ENCODE measurements at regions not wholly inside any gene's neighbourhood (a gene's known extent, or its start where the extent isn't known, plus 50 kb on each side); places are given as distances from the start of the nearest gene placed in this dataset.
A peak's percentile ranks its signal among the peaks of the same experiment; 100 is the strongest.

DNA sequence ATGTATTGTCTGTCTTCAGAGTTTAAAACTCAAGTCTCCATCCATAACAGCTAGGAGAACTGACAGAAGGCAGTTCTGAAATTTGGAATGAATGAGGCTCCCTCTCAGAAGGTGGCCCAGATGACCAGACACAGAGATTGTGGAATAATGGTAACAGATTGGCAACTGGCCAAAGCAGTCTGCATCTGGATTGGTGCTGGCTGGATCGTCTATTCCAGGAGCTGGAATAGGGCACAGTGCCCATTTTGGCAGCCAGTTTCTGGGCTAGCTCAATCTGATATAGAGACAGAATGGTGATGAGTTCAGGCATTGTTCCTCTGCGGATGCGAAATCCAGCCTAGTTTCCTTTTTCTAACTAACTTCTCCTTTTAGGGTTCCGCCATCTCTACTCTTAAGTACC is 851.7 kb downstream of the PDCD6IP start:
- no peaks in the 10 kb centered on the region for H3K27me3 ChIP-seq
- TF ChIP-seq, protein P1, sequence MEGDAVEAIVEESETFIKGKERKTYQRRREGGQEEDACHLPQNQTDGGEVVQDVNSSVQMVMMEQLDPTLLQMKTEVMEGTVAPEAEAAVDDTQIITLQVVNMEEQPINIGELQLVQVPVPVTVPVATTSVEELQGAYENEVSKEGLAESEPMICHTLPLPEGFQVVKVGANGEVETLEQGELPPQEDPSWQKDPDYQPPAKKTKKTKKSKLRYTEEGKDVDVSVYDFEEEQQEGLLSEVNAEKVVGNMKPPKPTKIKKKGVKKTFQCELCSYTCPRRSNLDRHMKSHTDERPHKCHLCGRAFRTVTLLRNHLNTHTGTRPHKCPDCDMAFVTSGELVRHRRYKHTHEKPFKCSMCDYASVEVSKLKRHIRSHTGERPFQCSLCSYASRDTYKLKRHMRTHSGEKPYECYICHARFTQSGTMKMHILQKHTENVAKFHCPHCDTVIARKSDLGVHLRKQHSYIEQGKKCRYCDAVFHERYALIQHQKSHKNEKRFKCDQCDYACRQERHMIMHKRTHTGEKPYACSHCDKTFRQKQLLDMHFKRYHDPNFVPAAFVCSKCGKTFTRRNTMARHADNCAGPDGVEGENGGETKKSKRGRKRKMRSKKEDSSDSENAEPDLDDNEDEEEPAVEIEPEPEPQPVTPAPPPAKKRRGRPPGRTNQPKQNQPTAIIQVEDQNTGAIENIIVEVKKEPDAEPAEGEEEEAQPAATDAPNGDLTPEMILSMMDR (IDR thresholded peaks at IDR 0.05; ENCODE audit: low read depth, low read length): no peak

DNA sequence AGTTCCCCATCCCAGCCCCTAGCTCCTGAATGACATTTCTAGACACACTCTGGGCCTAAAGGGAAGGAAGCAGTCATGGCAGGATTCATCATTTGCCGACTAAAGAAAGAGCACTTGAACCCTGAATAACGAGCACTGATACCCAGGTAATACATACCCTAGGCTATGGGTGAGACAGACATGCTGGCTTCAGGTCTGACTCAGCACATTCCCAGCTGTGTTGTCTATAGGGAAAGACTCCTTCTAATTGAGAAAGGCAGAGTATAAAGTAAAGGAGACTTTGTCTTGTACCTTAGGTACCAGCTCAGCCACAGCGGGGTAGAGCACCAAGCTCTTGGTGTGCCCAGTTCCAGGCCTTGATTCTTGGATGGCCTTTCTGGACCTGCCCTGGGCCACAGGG is 870.5 kb downstream of the PDCD6IP start:
- TF ChIP-seq, protein P1 (IDR thresholded peaks at IDR 0.05; ENCODE audit: low read depth, low read length): no peak
- no peaks in the 10 kb centered on the region for H3K36me3 ChIP-seq
- no peak overlapping the region for H3K4me3 ChIP-seq
- no peaks in the 10 kb centered on the region for H3K27me3 ChIP-seq
- H3K9me3 ChIP-seq (ENCODE audit: low read depth): no peaks in the 10 kb centered on the region
- H3K4me1 ChIP-seq (ENCODE audit: low read depth): no peaks in the 10 kb centered on the region
- H3K27ac ChIP-seq: no peak overlapping the region
- DNase-seq (ENCODE audit: low read depth in 1 of 2, low spot score in 1 of 2): no peak

More for the DNA sequence above, 851.7 kb downstream of the PDCD6IP start:
- Histone ChIP-seq H3K4me3 (no peak overlapping the region), H3K36me3 (no peaks in the 10 kb centered on the region), H3K27ac (no peak overlapping the region), H3K9me3 (ENCODE audit: low read depth) (no peaks in the 10 kb centered on the region), H3K4me1 (ENCODE audit: low read depth) (no peaks in the 10 kb centered on the region)
- DNase-seq (ENCODE audit: low read depth in 1 of 2, low spot score in 1 of 2): no peak

DNA sequence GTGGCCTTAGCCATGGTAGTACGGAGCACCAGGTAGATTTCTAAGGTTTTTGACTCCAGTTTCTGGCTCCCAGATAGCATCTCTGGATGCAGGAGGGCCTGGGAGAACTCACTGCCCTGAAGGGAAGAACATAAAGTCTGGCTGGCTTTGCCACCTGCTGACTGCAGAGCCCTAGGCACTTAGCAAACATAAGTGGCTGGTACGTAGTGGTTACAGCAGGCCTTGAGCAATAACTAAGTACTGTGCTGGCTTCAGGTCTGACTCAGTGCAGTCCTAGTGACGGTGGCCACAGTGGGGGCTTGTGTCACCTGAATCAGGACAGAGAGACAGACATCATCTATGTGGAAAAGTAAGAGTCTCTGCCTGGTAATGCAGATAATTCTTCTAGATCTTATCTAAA is 871.1 kb downstream of the PDCD6IP start:
- TF ChIP-seq, protein P1 (IDR thresholded peaks at IDR 0.05; ENCODE audit: low read depth, low read length): no peak
- no peak overlapping the region for H3K27ac ChIP-seq
- no peaks in the 10 kb centered on the region for H3K9me3 ChIP-seq (ENCODE audit: low read depth)
- no peaks in the 10 kb centered on the region for H3K27me3 ChIP-seq
- no peaks in the 10 kb centered on the region for H3K36me3 ChIP-seq
- no peaks in the 10 kb centered on the region for H3K4me1 ChIP-seq (ENCODE audit: low read depth)
- peak in 1 of 2 donors; percentile 4 for DNase-seq (ENCODE audit: low read depth in 1 of 2, low spot score in 1 of 2)
- H3K4me3 ChIP-seq: no peak overlapping the region

DNA sequence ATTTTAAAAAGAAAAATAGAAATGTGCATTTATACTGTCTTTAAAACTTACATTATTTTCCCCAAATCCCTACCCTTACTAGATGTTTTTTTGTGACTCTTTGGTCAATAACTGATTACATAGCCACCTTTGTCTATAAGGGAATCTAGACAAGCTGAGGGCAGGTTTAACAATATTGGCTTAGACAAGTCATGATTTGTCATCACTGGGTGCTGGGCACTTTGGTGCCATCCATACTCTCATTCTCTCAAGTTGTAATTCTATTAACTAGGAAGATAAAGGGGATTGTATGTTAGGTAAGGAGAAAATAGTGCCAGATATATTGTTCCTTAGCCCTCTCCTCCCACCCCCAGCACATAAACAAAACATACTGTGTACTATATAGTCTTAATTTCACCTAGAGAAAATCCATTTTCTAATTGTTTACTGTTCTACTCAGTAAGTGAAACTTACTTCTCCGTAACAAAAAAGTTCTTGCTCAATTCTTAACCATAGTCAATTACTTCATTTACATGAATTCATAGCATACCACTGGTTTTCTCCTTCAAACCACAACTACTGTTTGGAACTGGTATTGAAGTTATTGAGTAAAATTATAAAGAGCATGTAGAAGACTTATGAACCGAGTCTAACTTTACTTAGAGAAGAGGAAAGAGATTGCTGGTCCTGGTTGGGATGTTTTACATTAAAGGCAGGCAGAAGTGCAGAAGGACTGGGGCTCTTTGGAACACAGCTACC is 877.1 kb downstream of the PDCD6IP start:
- no peaks in the 10 kb centered on the region for H3K27me3 ChIP-seq

DNA sequence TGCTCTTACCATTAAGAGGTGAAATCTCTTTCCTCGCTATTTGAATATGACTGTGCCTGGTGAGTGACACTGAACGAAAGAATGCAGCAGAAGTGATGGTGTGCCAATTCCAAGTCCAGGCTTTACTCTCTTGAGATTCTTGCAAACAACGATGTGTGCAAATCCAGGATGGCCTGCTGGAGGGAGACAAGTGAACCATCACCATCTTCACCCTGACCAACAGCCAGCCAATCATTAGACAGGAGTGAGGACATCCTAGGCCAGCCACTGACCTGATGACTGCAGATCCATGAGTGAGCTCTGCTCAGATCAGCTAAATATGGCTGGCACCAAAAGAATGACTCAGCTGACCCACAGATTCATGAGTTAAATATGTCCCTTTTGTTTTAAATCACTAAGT is 878.0 kb downstream of the PDCD6IP start:
- TF ChIP-seq, protein P1 (IDR thresholded peaks at IDR 0.05; ENCODE audit: low read depth, low read length): no peak
- Histone ChIP-seq H3K36me3 (no peaks in the 10 kb centered on the region), H3K4me1 (ENCODE audit: low read depth) (peaks cover 3% of the 10 kb centered on the region), H3K27me3 (no peaks in the 10 kb centered on the region), H3K4me3 (no peak overlapping the region), H3K9me3 (ENCODE audit: low read depth) (no peaks in the 10 kb centered on the region), H3K27ac (no peak overlapping the region)
- DNase-seq (ENCODE audit: low read depth in 1 of 2, low spot score in 1 of 2): no peak

More for the DNA sequence above, 877.1 kb downstream of the PDCD6IP start:
- no peak overlapping the region for H3K4me3 ChIP-seq
- TF ChIP-seq, protein P1 (IDR thresholded peaks at IDR 0.05; ENCODE audit: low read depth, low read length): no peak
- H3K27ac ChIP-seq: no peak overlapping the region
- H3K9me3 ChIP-seq (ENCODE audit: low read depth): no peaks in the 10 kb centered on the region
- peaks cover 3% of the 10 kb centered on the region for H3K4me1 ChIP-seq (ENCODE audit: low read depth)
- no peaks in the 10 kb centered on the region for H3K36me3 ChIP-seq
- peak in 1 of 2 donors; percentile 4 for DNase-seq (ENCODE audit: low read depth in 1 of 2, low spot score in 1 of 2)

Measured in cardiac muscle cell (in vitro differentiated cells and primary cell).